ENCODE measurements at regions not wholly inside any gene's neighbourhood (a gene's known extent, or its start where the extent isn't known, plus 50 kb on each side); places are given as distances from the start of the nearest gene placed in this dataset.

DNA sequence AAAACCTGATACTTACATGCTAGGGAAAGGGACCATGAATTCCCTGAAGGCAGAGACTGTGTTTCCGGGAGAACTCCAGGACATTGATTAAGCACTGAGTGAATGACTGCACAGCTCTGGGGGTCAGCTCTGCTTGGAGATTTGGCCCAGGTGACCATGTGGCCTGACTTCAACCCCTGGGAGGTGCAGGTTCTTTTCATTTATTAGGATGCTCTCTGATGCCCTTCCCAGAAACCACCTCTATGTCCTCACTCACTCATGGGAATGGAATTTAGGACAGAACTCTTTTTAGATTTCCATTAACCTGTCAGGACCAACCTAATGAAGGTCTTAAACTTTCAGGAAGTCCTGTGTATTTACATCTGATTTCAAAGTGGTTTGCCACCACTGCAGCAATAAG, 393.3 kb upstream of the ARGLU1 start:
- Histone ChIP-seq H3K4me3 (ENCODE audit: low read depth in 2 of 2, low read length in 1 of 2) (no peak overlapping the region), H3K9me3 (no peaks in the 10 kb centered on the region), H3K36me3 (replicated peaks in 1 of 2; ENCODE audit: control insufficient read depth in 1 of 2, insufficient read depth in 2 of 2, low read length in 1 of 2) (no peaks in the 10 kb centered on the region), H3K4me1 (ENCODE audit: control insufficient read depth in 1 of 2, insufficient read depth in 2 of 2, low read depth in 1 of 2, low read length in 1 of 2) (no peaks in the 10 kb centered on the region), H3K27me3 (ENCODE audit: insufficient read depth) (no peaks in the 10 kb centered on the region), H3K27ac (ENCODE audit: low read depth in 2 of 2, low read length in 1 of 2) (no peak overlapping the region), H3K9ac (no peak overlapping the region), H4K20me1 (ENCODE audit: insufficient read depth) (no peaks in the 10 kb centered on the region), H2AFZ (ENCODE audit: low read depth) (no peak overlapping the region), H3F3A (replicated peaks; ENCODE audit: insufficient read depth) (no peaks in the 10 kb centered on the region), H3K4me2 (no peak overlapping the region), H3K9me2 (no peaks in the 10 kb centered on the region), H3K79me2 (ENCODE audit: insufficient read depth) (no peaks in the 10 kb centered on the region)
- WGBS (ENCODE audit: low lambda C conversion rate) = no CpG with 5 or more reads among the region's 1 CpG
- POLR2A ChIA-PET = no interaction called here
- CTCF ChIA-PET = no interaction called here
- no peak for DNase-seq
- TF ChIP-seq NRF1 (IDR thresholded peaks at IDR 0.05; ENCODE audit: low read depth, low read length) = no peak

GRCh38 chr13:106958621-106959048, 390.7 kb upstream of the ARGLU1 start:
- Histone ChIP-seq H4K20me1 (ENCODE audit: insufficient read depth) (no peaks in the 10 kb centered on the region), H3K4me3 (ENCODE audit: low read depth in 2 of 2, low read length in 1 of 2) (no peak overlapping the region), H3K79me2 (ENCODE audit: insufficient read depth) (no peaks in the 10 kb centered on the region), H3K9ac (no peak overlapping the region), H2AFZ (ENCODE audit: low read depth) (no peak overlapping the region), H3K9me3 (no peaks in the 10 kb centered on the region), H3K27me3 (ENCODE audit: insufficient read depth) (no peaks in the 10 kb centered on the region), H3K9me2 (no peaks in the 10 kb centered on the region), H3F3A (replicated peaks; ENCODE audit: insufficient read depth) (no peaks in the 10 kb centered on the region), H3K36me3 (replicated peaks in 1 of 2; ENCODE audit: control insufficient read depth in 1 of 2, insufficient read depth in 2 of 2, low read length in 1 of 2) (no peaks in the 10 kb centered on the region), H3K27ac (ENCODE audit: low read depth in 2 of 2, low read length in 1 of 2) (no peak overlapping the region), H3K4me1 (ENCODE audit: control insufficient read depth in 1 of 2, insufficient read depth in 2 of 2, low read depth in 1 of 2, low read length in 1 of 2) (no peaks in the 10 kb centered on the region), H3K4me2 (no peak overlapping the region)
- ChIA-PET POLR2A (no interaction called here), CTCF (no interaction called here)
- WGBS (ENCODE audit: low lambda C conversion rate) = 23% methylated on average over 3 of the region's 3 CpGs
- no peak for DNase-seq
- TF ChIP-seq FOSL2 (IDR thresholded peaks at IDR 0.05; ENCODE audit: borderline replicate concordance, low read depth) (no peak), TEAD4 (IDR thresholded peaks at IDR 0.05; ENCODE audit: borderline replicate concordance, insufficient read depth) (no peak), RXRA (IDR thresholded peaks at IDR 0.05; ENCODE audit: borderline replicate concordance, low read depth) (no peak), CTCF (IDR thresholded peaks at IDR 0.05) (no peak), SMC3 (IDR thresholded peaks at IDR 0.05; ENCODE audit: low read depth, low read length) (no peak), IRF3 (IDR thresholded peaks at IDR 0.05; ENCODE audit: low read depth, low read length) (no peak), EZH2phosphoT487 (IDR thresholded peaks at IDR 0.05; ENCODE audit: borderline replicate concordance, low read depth) (no peak), FOXJ3 (CRISPR knock-in tag; IDR thresholded peaks at IDR 0.05) (no peak), JUND (IDR thresholded peaks at IDR 0.05) (no peak), MEF2A (IDR thresholded peaks at IDR 0.05; ENCODE audit: borderline replicate concordance, low read depth) (no peak), GABPA (IDR thresholded peaks at IDR 0.05; ENCODE audit: low read depth) (no peak), MXI1 (IDR thresholded peaks at IDR 0.05; ENCODE audit: low read depth, low read length) (no peak), SIN3A (IDR thresholded peaks at IDR 0.05; ENCODE audit: borderline replicate concordance, low read depth, low read length) (no peak), GATA2 (CRISPR knock-in tag; IDR thresholded peaks at IDR 0.05) (no peak)
- TF ChIP-seq, protein P1, sequence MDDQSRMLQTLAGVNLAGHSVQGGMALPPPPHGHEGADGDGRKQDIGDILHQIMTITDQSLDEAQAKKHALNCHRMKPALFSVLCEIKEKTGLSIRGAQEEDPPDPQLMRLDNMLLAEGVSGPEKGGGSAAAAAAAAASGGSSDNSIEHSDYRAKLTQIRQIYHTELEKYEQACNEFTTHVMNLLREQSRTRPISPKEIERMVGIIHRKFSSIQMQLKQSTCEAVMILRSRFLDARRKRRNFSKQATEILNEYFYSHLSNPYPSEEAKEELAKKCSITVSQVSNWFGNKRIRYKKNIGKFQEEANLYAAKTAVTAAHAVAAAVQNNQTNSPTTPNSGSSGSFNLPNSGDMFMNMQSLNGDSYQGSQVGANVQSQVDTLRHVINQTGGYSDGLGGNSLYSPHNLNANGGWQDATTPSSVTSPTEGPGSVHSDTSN (IDR thresholded peaks at IDR 0.05) = no peak
- TF ChIP-seq, protein P2, sequence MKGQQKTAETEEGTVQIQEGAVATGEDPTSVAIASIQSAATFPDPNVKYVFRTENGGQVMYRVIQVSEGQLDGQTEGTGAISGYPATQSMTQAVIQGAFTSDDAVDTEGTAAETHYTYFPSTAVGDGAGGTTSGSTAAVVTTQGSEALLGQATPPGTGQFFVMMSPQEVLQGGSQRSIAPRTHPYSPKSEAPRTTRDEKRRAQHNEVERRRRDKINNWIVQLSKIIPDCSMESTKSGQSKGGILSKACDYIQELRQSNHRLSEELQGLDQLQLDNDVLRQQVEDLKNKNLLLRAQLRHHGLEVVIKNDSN (IDR thresholded peaks at IDR 0.05; ENCODE audit: borderline replicate concordance, low read depth) = no peak
- TF ChIP-seq, protein P3, sequence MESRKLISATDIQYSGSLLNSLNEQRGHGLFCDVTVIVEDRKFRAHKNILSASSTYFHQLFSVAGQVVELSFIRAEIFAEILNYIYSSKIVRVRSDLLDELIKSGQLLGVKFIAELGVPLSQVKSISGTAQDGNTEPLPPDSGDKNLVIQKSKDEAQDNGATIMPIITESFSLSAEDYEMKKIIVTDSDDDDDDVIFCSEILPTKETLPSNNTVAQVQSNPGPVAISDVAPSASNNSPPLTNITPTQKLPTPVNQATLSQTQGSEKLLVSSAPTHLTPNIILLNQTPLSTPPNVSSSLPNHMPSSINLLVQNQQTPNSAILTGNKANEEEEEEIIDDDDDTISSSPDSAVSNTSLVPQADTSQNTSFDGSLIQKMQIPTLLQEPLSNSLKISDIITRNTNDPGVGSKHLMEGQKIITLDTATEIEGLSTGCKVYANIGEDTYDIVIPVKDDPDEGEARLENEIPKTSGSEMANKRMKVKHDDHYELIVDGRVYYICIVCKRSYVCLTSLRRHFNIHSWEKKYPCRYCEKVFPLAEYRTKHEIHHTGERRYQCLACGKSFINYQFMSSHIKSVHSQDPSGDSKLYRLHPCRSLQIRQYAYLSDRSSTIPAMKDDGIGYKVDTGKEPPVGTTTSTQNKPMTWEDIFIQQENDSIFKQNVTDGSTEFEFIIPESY (IDR thresholded peaks at IDR 0.05; ENCODE audit: borderline replicate concordance, low read depth) = no peak
